ENCODE measurements at regions not wholly inside any gene's neighbourhood (a gene's known extent, or its start where the extent isn't known, plus 50 kb on each side); places are given as distances from the start of the nearest gene placed in this dataset.

- Histone ChIP-seq H3K27me3 (ENCODE audit: insufficient read depth, low read depth) (no peaks in the 10 kb centered on the region), H3K9ac (no peak overlapping the region), H3K79me2 (ENCODE audit: insufficient read depth, low read depth) (no peaks in the 10 kb centered on the region), H3K4me2 (no peak overlapping the region), H3K36me3 (ENCODE audit: insufficient read depth) (no peaks in the 10 kb centered on the region), H3K4me1 (ENCODE audit: low read depth, poor library complexity, severe bottlenecking) (no peaks in the 10 kb centered on the region), H4K20me1 (ENCODE audit: insufficient read depth) (no peaks in the 10 kb centered on the region), H2AFZ (ENCODE audit: low read depth) (no peak overlapping the region), H3K27ac (no peak overlapping the region), H3K4me3 (IDR thresholded peaks at IDR 0.05; ENCODE audit: insufficient read depth, low read depth, low read length) (no peak overlapping the region)
- no peak for TF ChIP-seq CTCF (conservative IDR thresholded peaks at IDR 0.05; ENCODE audit: low read depth, low read length)
Measured at GRCh38 chr20:40785346-40785745, 96.3 kb upstream of the MAFB start.

GRCh38 chr20:40786336-40786735 lies 97.3 kb upstream of the MAFB start:
- TF ChIP-seq CTCF (conservative IDR thresholded peaks at IDR 0.05; ENCODE audit: low read depth, low read length) = no peak
- Histone ChIP-seq H3K27me3 (ENCODE audit: insufficient read depth, low read depth) (no peaks in the 10 kb centered on the region), H4K20me1 (ENCODE audit: insufficient read depth) (no peaks in the 10 kb centered on the region), H3K4me2 (no peak overlapping the region), H3K27ac (no peak overlapping the region), H3K36me3 (ENCODE audit: insufficient read depth) (no peaks in the 10 kb centered on the region), H3K9ac (no peak overlapping the region), H3K79me2 (ENCODE audit: insufficient read depth, low read depth) (no peaks in the 10 kb centered on the region), H3K4me1 (ENCODE audit: low read depth, poor library complexity, severe bottlenecking) (no peaks in the 10 kb centered on the region), H2AFZ (ENCODE audit: low read depth) (no peak overlapping the region), H3K4me3 (IDR thresholded peaks at IDR 0.05; ENCODE audit: insufficient read depth, low read depth, low read length) (no peak overlapping the region)

- H3K4me2 ChIP-seq = no peak overlapping the region
- TF ChIP-seq CTCF (conservative IDR thresholded peaks at IDR 0.05; ENCODE audit: low read depth, low read length) = no peak
- H2AFZ ChIP-seq (ENCODE audit: low read depth) = no peak overlapping the region
- no peaks in the 10 kb centered on the region for H3K4me1 ChIP-seq (ENCODE audit: low read depth, poor library complexity, severe bottlenecking)
- H3K9ac ChIP-seq = no peak overlapping the region
- H3K27ac ChIP-seq = no peak overlapping the region
- no peaks in the 10 kb centered on the region for H3K27me3 ChIP-seq (ENCODE audit: insufficient read depth, low read depth)
- H3K4me3 ChIP-seq (IDR thresholded peaks at IDR 0.05; ENCODE audit: insufficient read depth, low read depth, low read length) = no peak overlapping the region
- H3K36me3 ChIP-seq (ENCODE audit: insufficient read depth) = no peaks in the 10 kb centered on the region
- H3K79me2 ChIP-seq (ENCODE audit: insufficient read depth, low read depth) = no peaks in the 10 kb centered on the region
- H4K20me1 ChIP-seq (ENCODE audit: insufficient read depth) = no peaks in the 10 kb centered on the region
Measured at GRCh38 chr20:40787941-40788340, 98.9 kb upstream of the MAFB start.

- no peak overlapping the region for H3K4me3 ChIP-seq (IDR thresholded peaks at IDR 0.05; ENCODE audit: insufficient read depth, low read depth, low read length)
- TF ChIP-seq CTCF (conservative IDR thresholded peaks at IDR 0.05; ENCODE audit: low read depth, low read length) = peak; percentile 60
- no peaks in the 10 kb centered on the region for H3K36me3 ChIP-seq (ENCODE audit: insufficient read depth)
- no peak overlapping the region for H3K27ac ChIP-seq
- H2AFZ ChIP-seq (ENCODE audit: low read depth) = no peak overlapping the region
- no peaks in the 10 kb centered on the region for H4K20me1 ChIP-seq (ENCODE audit: insufficient read depth)
- H3K79me2 ChIP-seq (ENCODE audit: insufficient read depth, low read depth) = no peaks in the 10 kb centered on the region
- H3K4me1 ChIP-seq (ENCODE audit: low read depth, poor library complexity, severe bottlenecking) = no peaks in the 10 kb centered on the region
- H3K9ac ChIP-seq = no peak overlapping the region
- H3K4me2 ChIP-seq = no peak overlapping the region
- no peaks in the 10 kb centered on the region for H3K27me3 ChIP-seq (ENCODE audit: insufficient read depth, low read depth)
Measured at GRCh38 chr20:40797425-40797824, 108.4 kb upstream of the MAFB start.

- Histone ChIP-seq H4K20me1 (ENCODE audit: insufficient read depth) (no peaks in the 10 kb centered on the region), H3K36me3 (ENCODE audit: insufficient read depth) (no peaks in the 10 kb centered on the region), H3K27ac (no peak overlapping the region), H3K4me1 (ENCODE audit: low read depth, poor library complexity, severe bottlenecking) (no peaks in the 10 kb centered on the region), H2AFZ (ENCODE audit: low read depth) (no peak overlapping the region), H3K27me3 (ENCODE audit: insufficient read depth, low read depth) (no peaks in the 10 kb centered on the region), H3K9ac (no peak overlapping the region), H3K4me3 (IDR thresholded peaks at IDR 0.05; ENCODE audit: insufficient read depth, low read depth, low read length) (no peak overlapping the region), H3K4me2 (no peak overlapping the region), H3K79me2 (ENCODE audit: insufficient read depth, low read depth) (no peaks in the 10 kb centered on the region)
- no peak for TF ChIP-seq CTCF (conservative IDR thresholded peaks at IDR 0.05; ENCODE audit: low read depth, low read length)
Measured at GRCh38 chr20:40798066-40798465, 109.0 kb upstream of the MAFB start.
